ENCODE measurements at regions not wholly inside any gene's neighbourhood (a gene's known extent, or its start where the extent isn't known, plus 50 kb on each side); places are given as distances from the start of the nearest gene placed in this dataset.
A peak's percentile ranks its signal among the peaks of the same experiment; 100 is the strongest.

DNA sequence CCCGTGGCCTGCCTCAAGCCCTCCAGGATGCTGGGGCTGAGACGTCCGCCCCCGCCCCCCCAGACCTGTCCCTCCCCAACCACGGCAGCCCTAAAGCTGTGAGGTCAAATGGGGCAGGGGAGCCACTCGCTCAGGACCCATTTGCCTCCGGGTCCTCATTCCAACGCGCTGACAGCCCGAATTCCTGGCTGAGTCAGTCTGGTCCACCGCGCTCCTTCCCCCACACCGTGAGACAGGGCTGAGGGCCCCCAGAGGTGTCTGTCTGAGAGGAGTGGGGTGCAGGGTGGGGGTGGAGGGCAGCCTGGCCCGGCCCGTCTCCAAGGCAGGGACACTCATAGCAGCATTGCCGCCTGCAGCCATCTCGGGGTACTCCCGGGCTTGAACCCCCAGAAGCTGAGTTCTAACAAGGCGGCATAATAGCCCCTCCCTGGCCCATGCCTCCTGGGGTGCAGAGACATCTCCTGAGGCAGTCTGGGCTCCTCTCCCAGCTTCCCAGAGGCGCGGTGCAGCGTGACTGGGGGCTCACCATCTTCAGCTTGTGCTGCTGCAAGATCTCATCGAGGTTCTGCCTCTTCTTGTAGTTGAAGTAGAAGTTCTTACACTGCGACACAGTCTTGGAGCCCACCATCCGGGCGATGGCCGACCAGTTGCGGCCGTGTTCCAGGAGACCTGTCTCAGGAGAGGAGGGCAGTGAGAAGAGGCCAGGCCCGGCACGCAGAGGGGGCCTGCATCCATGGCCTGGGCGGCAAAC is 90.5 kb downstream of the RFLNA start:
- TF ChIP-seq, protein P1, sequence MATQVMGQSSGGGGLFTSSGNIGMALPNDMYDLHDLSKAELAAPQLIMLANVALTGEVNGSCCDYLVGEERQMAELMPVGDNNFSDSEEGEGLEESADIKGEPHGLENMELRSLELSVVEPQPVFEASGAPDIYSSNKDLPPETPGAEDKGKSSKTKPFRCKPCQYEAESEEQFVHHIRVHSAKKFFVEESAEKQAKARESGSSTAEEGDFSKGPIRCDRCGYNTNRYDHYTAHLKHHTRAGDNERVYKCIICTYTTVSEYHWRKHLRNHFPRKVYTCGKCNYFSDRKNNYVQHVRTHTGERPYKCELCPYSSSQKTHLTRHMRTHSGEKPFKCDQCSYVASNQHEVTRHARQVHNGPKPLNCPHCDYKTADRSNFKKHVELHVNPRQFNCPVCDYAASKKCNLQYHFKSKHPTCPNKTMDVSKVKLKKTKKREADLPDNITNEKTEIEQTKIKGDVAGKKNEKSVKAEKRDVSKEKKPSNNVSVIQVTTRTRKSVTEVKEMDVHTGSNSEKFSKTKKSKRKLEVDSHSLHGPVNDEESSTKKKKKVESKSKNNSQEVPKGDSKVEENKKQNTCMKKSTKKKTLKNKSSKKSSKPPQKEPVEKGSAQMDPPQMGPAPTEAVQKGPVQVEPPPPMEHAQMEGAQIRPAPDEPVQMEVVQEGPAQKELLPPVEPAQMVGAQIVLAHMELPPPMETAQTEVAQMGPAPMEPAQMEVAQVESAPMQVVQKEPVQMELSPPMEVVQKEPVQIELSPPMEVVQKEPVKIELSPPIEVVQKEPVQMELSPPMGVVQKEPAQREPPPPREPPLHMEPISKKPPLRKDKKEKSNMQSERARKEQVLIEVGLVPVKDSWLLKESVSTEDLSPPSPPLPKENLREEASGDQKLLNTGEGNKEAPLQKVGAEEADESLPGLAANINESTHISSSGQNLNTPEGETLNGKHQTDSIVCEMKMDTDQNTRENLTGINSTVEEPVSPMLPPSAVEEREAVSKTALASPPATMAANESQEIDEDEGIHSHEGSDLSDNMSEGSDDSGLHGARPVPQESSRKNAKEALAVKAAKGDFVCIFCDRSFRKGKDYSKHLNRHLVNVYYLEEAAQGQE (IDR thresholded peaks at IDR 0.05; ENCODE audit: insufficient replicate concordance, low read depth) = no peak
- TF ChIP-seq GABPA (IDR thresholded peaks at IDR 0.05; ENCODE audit: low read depth) = no peak
- no peak for TF ChIP-seq SPI1 (IDR thresholded peaks at IDR 0.05; ENCODE audit: borderline replicate concordance, low read depth)
- Histone ChIP-seq H3K4me3 (replicated peaks; ENCODE audit: insufficient read depth, low read length) (no peak overlapping the region), H3K27ac (replicated peaks) (no peak overlapping the region), H3K27me3 (ENCODE audit: insufficient read depth, poor library complexity, severe bottlenecking) (no peaks in the 10 kb centered on the region)
- DNase-seq (ENCODE audit: low read depth in 1 of 2, low spot score in 1 of 2) = no peak

DNA sequence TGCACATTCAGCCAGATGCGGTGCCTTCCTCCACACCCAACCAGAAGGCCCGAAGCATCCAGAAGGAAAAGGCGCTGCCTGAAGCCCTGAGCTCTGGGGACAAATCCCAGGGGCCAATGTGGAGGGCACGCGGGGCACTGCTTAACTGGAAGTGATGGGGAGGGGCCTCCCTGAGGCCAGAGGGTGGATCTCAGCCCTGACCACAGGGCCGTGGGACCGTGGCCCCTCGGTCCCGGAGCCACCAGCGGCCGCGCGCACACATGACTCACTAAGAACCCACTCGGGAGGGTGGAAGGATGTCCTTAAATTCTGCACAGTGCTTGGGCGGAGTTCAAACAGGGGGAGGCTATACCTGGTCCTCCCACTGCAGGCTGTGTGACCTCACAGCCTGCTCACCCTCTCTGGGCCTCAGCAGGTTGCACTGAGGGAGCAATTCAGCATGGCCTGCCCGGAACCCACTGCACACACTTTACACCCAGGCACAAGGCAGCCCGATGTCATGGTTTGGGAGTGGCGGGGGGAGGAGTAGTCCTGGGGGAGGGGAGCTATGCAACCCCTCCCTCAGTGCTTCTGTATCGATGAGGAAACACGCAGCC is 89.5 kb downstream of the RFLNA start:
- H3K27me3 ChIP-seq (ENCODE audit: insufficient read depth, poor library complexity, severe bottlenecking) = no peaks in the 10 kb centered on the region
- H3K27ac ChIP-seq (replicated peaks) = no peak overlapping the region
- DNase-seq (ENCODE audit: low read depth in 1 of 2, low spot score in 1 of 2) = no peak
- H3K4me3 ChIP-seq (replicated peaks; ENCODE audit: insufficient read depth, low read length) = no peak overlapping the region
- TF ChIP-seq SPI1 (IDR thresholded peaks at IDR 0.05; ENCODE audit: borderline replicate concordance, low read depth) = no peak
- no peak for TF ChIP-seq POLR2AphosphoS5 (IDR thresholded peaks at IDR 0.05; ENCODE audit: low read depth)
- TF ChIP-seq GABPA (IDR thresholded peaks at IDR 0.05; ENCODE audit: low read depth) = no peak

DNA sequence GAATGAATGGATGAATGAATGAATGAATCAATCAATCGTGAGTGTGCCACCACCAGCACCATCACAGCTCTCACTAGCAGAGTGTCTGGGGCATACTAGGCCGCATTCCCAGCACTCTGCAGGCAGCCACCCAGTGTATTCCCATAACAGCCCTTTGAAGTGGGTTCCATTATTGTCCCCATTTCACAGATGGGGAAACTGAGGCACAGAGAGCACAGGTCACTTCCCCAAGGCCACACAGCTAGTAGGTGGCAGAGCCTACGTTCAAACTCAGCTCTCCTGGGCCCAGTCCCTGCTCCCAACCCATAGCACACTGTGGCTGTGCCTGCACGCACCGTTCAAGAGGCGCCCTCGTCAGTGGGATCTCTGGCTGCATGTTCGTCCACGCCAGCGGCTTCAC is 88.1 kb downstream of the RFLNA start:
- Histone ChIP-seq H3K27ac (replicated peaks) (no peak overlapping the region), H3K27me3 (ENCODE audit: insufficient read depth, poor library complexity, severe bottlenecking) (no peaks in the 10 kb centered on the region), H3K4me3 (replicated peaks; ENCODE audit: insufficient read depth, low read length) (no peak overlapping the region)
- no peak for DNase-seq (ENCODE audit: low read depth in 1 of 2, low spot score in 1 of 2)
- TF ChIP-seq GABPA (IDR thresholded peaks at IDR 0.05; ENCODE audit: low read depth) (no peak), SPI1 (IDR thresholded peaks at IDR 0.05; ENCODE audit: borderline replicate concordance, low read depth) (no peak), POLR2AphosphoS5 (IDR thresholded peaks at IDR 0.05; ENCODE audit: low read depth) (no peak)
- TF ChIP-seq, protein P1 (IDR thresholded peaks at IDR 0.05; ENCODE audit: insufficient replicate concordance, low read depth) = no peak
- TF ChIP-seq, protein P2, sequence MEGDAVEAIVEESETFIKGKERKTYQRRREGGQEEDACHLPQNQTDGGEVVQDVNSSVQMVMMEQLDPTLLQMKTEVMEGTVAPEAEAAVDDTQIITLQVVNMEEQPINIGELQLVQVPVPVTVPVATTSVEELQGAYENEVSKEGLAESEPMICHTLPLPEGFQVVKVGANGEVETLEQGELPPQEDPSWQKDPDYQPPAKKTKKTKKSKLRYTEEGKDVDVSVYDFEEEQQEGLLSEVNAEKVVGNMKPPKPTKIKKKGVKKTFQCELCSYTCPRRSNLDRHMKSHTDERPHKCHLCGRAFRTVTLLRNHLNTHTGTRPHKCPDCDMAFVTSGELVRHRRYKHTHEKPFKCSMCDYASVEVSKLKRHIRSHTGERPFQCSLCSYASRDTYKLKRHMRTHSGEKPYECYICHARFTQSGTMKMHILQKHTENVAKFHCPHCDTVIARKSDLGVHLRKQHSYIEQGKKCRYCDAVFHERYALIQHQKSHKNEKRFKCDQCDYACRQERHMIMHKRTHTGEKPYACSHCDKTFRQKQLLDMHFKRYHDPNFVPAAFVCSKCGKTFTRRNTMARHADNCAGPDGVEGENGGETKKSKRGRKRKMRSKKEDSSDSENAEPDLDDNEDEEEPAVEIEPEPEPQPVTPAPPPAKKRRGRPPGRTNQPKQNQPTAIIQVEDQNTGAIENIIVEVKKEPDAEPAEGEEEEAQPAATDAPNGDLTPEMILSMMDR (IDR thresholded peaks at IDR 0.05; ENCODE audit: insufficient read depth, low read length) = no peak

DNA sequence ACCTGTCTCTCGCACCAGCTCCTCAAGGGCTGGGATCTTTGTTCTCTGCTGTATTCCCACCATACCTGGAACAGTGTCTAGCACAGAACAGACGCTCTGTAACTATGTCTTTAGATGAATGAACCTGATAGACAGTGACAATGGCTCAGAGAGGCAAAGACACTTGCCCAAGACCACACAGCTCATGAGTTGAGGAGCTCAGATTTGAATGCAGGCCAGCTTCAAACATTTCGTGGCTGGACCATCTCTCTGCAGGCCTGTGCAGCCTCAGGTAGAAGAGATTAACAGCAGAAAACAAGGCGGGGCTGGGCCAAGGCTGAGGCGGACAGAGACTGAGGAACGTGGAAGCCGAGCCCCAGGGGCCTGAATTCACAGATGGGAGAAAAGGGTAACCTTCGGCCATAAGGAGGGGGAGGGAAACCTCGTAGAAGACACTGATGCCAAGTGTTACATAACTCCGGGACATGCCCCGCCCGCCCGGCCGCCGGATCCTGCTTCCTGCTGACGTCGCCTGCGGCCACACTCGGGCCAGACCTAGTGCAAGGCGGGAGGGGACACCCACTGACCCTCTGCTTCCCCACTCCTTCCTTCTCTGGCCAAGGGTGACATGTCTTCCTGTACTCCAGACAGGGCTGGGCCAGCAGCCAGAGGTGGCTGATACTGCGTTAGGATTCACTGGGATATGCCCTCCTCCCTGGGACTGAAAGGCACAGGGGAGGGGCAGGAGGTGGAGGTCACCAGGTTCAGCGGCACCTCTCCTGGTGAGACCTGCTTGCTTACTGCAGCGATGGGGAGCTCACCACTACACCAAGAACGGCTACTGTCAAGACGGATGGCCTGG is 86.8 kb downstream of the RFLNA start:
- TF ChIP-seq, protein P1 (IDR thresholded peaks at IDR 0.05; ENCODE audit: insufficient replicate concordance, low read depth) = no peak
- no peak for TF ChIP-seq GABPA (IDR thresholded peaks at IDR 0.05; ENCODE audit: low read depth)
- TF ChIP-seq SPI1 (IDR thresholded peaks at IDR 0.05; ENCODE audit: borderline replicate concordance, low read depth) = no peak
- TF ChIP-seq POLR2AphosphoS5 (IDR thresholded peaks at IDR 0.05; ENCODE audit: low read depth) = no peak
- TF ChIP-seq, protein P2 (IDR thresholded peaks at IDR 0.05; ENCODE audit: insufficient read depth, low read length) = no peak
- Histone ChIP-seq H3K4me3 (replicated peaks; ENCODE audit: insufficient read depth, low read length) (no peak overlapping the region), H3K27ac (replicated peaks) (no peak overlapping the region), H3K27me3 (ENCODE audit: insufficient read depth, poor library complexity, severe bottlenecking) (no peaks in the 10 kb centered on the region)
- peak; percentile 52 to 74 for DNase-seq (ENCODE audit: low read depth in 1 of 2, low spot score in 1 of 2)

Measured in HL-60 (cell line).